Right lobe of liver (tissue), 6 donors: ENCODE measurements at regions not wholly inside any gene's neighbourhood (a gene's known extent, or its start where the extent isn't known, plus 50 kb on each side); places are given as distances from the start of the nearest gene placed in this dataset.

ENCODE experiments used
- ATAC-seq, 4 donors: fragments of 200-7000 bp; cut with Tn5 transposase; one replicate each; pipeline ENCODE4 v1.9.1; 2020; ENCODE audit warnings: mild to moderate bottlenecking in 4 of 4, moderate library complexity in 4 of 4
- DNase-seq, 3 donors: peaks; one replicate each; pipeline ENCODE4 v3.0.0-alpha.2; 2020
- H3K27ac ChIP-seq, 3 donors: fragments of 200-600 bp; one replicate each; pipeline ENCODE4 v1.8.0; 2022
- H3K27me3 ChIP-seq, 2 donors: fragments of 200-600 bp; one replicate each; pipeline ENCODE4 v1.8.0; 2022
- H3K36me3 ChIP-seq, 4 donors: fragments of 200-600 bp; sonication (generic) in 1 of 4; one replicate each; pipeline versions ENCODE4 v1.5.1 to v1.8.0; 2017 to 2022; ENCODE audit warnings: control low read depth in 1 of 4
- H3K4me1 ChIP-seq, 4 donors: fragments of 200-600 bp; sonication (generic) in 1 of 4; one replicate each; pipeline versions ENCODE4 v1.5.1 to v1.8.0; 2017 to 2022; ENCODE audit warnings: control low read depth in 1 of 4
- H3K4me3 ChIP-seq, 3 donors: fragments of 200-600 bp; one replicate each; pipeline ENCODE4 v1.8.0; 2022
- H3K9me3 ChIP-seq, 4 donors: fragments of 200-600 bp; sonication (generic) in 1 of 4; one replicate each; pipeline versions ENCODE4 v1.5.1 to v1.8.0; 2017 to 2022; ENCODE audit warnings: control low read depth in 1 of 4
- CTCF ChIP-seq, 4 donors: fragments of 200-600 bp in 3 of 4; fragments of 450-650 bp in 1 of 4; IDR thresholded peaks; one replicate each; pipeline versions ENCODE4 v1.5.1 to v1.8.0; 2016 to 2022; ENCODE audit warnings: antibody characterized with exemption in 4 of 4, mild to moderate bottlenecking in 2 of 4
- POLR2A ChIP-seq: fragments of 450-650 bp; IDR thresholded peaks from one replicate; pipeline ENCODE4 v1.6.1; 2017; ENCODE audit warnings: antibody characterized with exemption, mild to moderate bottlenecking
- WGBS: methylation state at CpG from one replicate; pipeline ENCODE4 v1.1.6; 2018; ENCODE audit warnings: low coverage, low lambda C conversion rate; ENCODE audit not compliant: insufficient coverage; ENCODE audit errors: missing lambda C conversion rate; 5-methylcytosine and 5-hydroxymethylcytosine counted together
- intact Hi-C, 2 donors: fragments of 100-400 bp; cut with DNase I; formaldehyde crosslinking; loops; one replicate each; pipeline versions ENCODE4 v1.11.2 to v1.14.1; 2022
- donor health status: DM: no; HTN: yes; CAD: no.
- donor health status: DM: no; HTN: no; CAD: no.
- donor health status: DM: no; HTN: no; CAD: no.
- donor health status: DM: no; HTN: yes; CAD: no.
- donor health status: DM: no; HTN: yes; CAD: no.

- H3K9me3 ChIP-seq: no peaks in the 10 kb centered on the region
- H3K4me1 ChIP-seq: no peaks in the 10 kb centered on the region
- DNase-seq (no peak), ATAC-seq (no peak)
- TF ChIP-seq CTCF (IDR thresholded peaks at IDR 0.05) (no peak), POLR2A (no peak)
- no peaks in the 10 kb centered on the region for H3K36me3 ChIP-seq
- no peak overlapping the region for H3K4me3 ChIP-seq
- no peak overlapping the region for H3K27ac ChIP-seq
- WGBS: 95% methylated on average over 1 of the region's 1 CpG
- no peaks in the 10 kb centered on the region for H3K27me3 ChIP-seq
- intact Hi-C loops: no loop called here
Measured at GRCh38 chrX:16472345-16472744, 177.6 kb upstream of the S100G start.

GRCh38 chrX:16474511-16474910, 175.4 kb upstream of the S100G start:
- no peak for ATAC-seq
- TF ChIP-seq POLR2A (no peak), CTCF (IDR thresholded peaks at IDR 0.05) (no peak)
- Histone ChIP-seq H3K27ac (no peak overlapping the region), H3K4me1 (no peaks in the 10 kb centered on the region), H3K27me3 (no peaks in the 10 kb centered on the region), H3K36me3 (no peaks in the 10 kb centered on the region), H3K4me3 (no peak overlapping the region), H3K9me3 (no peaks in the 10 kb centered on the region)
- intact Hi-C loops: no loop called here
- DNase-seq: no peak
- WGBS: 36% methylated on average over 1 of the region's 4 CpGs

- Histone ChIP-seq H3K27me3 (no peaks in the 10 kb centered on the region), H3K9me3 (no peaks in the 10 kb centered on the region), H3K27ac (no peak overlapping the region), H3K4me1 (no peaks in the 10 kb centered on the region), H3K4me3 (no peak overlapping the region), H3K36me3 (no peaks in the 10 kb centered on the region)
- 54% methylated on average over 5 of the region's 8 CpGs for WGBS
- no peak for TF ChIP-seq CTCF (IDR thresholded peaks at IDR 0.05)
- TF ChIP-seq POLR2A: no peak
- intact Hi-C loops: no loop called here
- DNase-seq (no peak), ATAC-seq (no peak)
Measured at GRCh38 chrX:16476009-16476408, 173.9 kb upstream of the S100G start.

- no peak for TF ChIP-seq POLR2A
- no peak for TF ChIP-seq CTCF (IDR thresholded peaks at IDR 0.05)
- Histone ChIP-seq H3K27ac (no peak overlapping the region), H3K4me1 (no peaks in the 10 kb centered on the region), H3K27me3 (no peaks in the 10 kb centered on the region), H3K4me3 (no peak overlapping the region), H3K36me3 (no peaks in the 10 kb centered on the region), H3K9me3 (no peaks in the 10 kb centered on the region)
- intact Hi-C loops: no loop called here
- no peak for ATAC-seq
- WGBS: 71% methylated on average over 2 of the region's 2 CpGs
- no peak for DNase-seq
Measured at GRCh38 chrX:16476692-16477091, 173.3 kb upstream of the S100G start.

- no peaks in the 10 kb centered on the region for H3K27me3 ChIP-seq
- no peaks in the 10 kb centered on the region for H3K36me3 ChIP-seq
- ATAC-seq (peak in 1 of 4 donors; percentile 52), DNase-seq (no peak)
- no peaks in the 10 kb centered on the region for H3K4me1 ChIP-seq
- TF ChIP-seq POLR2A (no peak), CTCF (IDR thresholded peaks at IDR 0.05) (no peak)
- no peak overlapping the region for H3K4me3 ChIP-seq
- 45% methylated on average over 5 of the region's 5 CpGs for WGBS
- H3K9me3 ChIP-seq: no peaks in the 10 kb centered on the region
- intact Hi-C loops: no loop called here
- H3K27ac ChIP-seq: no peak overlapping the region
Measured at GRCh38 chrX:16479206-16479869, 170.6 kb upstream of the S100G start.
